HG03039 (cell line): ENCODE measurements at regions not wholly inside any gene's neighbourhood (a gene's known extent, or its start where the extent isn't known, plus 50 kb on each side); places are given as distances from the start of the nearest gene placed in this dataset.

ENCODE experiments used
- ATAC-seq: cut with Tn5 transposase; IDR thresholded peaks from one replicate; pipeline ENCODE4 v1.9.1; 2021; ENCODE audit warnings: mild to moderate bottlenecking, moderate library complexity; ENCODE audit not compliant: unreplicated experiment

- ATAC-seq = no peak
These were observed 241.2 kb upstream of the GSE1 start for GRCh38 chr16:85371948-85372347.

GRCh38 chr16:85372627-85373372 lies 240.3 kb upstream of the GSE1 start:
- no peak for ATAC-seq

GRCh38 chr16:85373741-85374570 lies 239.2 kb upstream of the GSE1 start:
- no peak for ATAC-seq

- no peak for ATAC-seq
These were observed 238.6 kb upstream of the GSE1 start for GRCh38 chr16:85374571-85374872.

- ATAC-seq = no peak
These were observed 237.8 kb upstream of the GSE1 start for GRCh38 chr16:85375282-85375681.

- no peak for ATAC-seq
These were observed 236.6 kb upstream of the GSE1 start for GRCh38 chr16:85376292-85377095.

DNA sequence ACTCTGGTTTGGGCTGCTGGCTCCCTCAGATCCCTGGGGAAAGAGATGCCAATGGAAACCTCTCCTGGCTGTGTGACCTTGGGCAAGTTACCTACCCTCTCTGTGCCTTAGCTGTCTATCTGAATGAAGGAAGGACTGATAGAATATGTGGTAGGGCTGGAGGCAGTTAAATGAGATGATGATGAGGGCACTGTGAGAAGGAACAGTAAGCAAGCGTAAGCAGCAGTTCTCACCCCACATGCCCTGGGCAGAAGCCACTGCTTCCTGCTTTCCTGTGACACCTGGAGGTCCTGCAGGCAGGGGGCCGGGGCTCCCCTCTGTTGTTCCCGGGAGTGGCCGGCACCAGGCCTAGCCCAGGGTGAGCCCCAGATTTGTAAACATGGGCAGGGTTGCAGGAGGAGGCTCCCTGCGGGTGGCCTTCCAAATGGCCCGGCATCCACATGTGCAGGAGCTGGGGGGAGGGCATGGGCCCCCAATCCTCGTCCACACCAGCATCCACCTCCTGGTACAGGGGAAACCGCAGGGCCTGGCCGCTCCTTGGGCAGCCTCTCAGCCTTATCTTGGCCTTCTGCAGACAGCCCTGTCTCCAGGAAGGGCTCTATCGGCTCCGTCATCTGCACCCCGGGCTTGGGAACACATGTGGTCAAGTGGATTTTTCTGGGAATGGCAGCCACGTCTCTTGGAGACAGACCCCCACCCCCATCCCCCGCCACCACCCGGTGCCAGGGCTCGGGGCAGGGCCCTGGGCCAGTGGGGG lies 235.6 kb upstream of the GSE1 start:
- ATAC-seq = no peak

GRCh38 chr16:85378145-85379040 lies 234.7 kb upstream of the GSE1 start:
- no peak for ATAC-seq

DNA sequence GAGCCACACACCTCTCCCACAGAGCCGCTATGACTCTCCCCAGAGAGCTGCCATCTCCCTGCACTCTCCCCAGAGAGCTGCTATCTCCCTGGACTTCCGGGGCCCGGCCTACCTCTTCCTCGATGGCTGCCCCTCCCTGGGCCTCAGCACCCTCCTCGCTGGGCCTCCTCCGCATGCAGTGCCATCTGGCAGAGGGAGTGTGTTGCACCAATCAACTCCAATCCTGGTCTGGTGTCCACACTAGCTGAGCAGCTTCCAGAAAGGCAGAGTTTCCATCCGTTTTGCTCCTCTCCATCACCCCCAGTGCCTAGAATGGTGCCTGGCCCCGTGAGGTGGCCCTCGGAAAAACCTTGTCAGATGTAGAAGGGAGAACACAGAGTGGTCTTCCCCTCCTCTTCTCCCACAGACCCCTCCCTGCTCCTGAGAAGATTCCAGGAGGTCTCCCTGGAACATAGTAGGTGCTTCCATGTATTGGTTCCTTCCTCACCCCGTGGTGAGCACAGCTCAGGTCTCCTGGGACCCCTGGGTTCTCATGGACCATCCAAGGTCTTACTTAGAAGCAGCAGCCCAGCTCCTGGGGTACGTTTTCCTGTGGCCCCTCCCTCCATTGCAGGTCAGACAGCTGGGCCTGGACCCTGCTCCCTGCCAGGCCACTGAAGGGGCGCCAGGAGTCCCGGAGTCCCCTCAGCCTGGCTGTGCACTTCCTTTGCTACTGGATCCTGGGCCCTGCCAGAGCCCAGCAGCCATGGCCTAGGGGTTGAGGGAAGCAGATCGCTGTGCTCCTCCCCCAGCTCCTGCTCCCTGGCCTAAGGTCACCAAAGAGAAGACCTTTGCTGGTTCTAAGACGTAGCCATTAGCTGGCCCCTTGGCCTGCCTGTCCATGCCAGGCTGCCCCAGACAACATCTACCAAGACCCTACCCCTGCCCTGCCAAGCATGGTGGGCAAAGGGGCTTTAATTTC lies 233.8 kb upstream of the GSE1 start:
- no peak for ATAC-seq

- ATAC-seq = no peak
These were observed 233.1 kb upstream of the GSE1 start for GRCh38 chr16:85380002-85380395.

GRCh38 chr16:85380905-85381737 lies 232.0 kb upstream of the GSE1 start:
- ATAC-seq = no peak

GRCh38 chr16:85381738-85382592 lies 231.2 kb upstream of the GSE1 start:
- ATAC-seq = no peak

DNA sequence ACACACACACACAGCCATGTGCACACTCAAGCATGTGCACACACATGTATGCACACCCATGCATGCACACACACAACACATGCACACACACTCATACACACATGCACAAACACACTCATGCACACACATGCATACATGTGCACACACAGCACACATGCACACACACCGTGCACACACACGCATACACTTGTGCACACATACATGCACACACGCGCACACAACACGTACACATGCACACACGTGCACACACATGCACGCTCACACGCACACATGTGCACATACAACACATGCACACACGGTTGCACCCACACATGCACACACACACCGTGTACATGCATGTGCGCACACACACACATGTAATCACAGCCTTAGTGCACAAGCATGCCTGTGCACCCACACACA lies 230.4 kb upstream of the GSE1 start:
- ATAC-seq = no peak

GRCh38 chr16:85383836-85384832 lies 229.0 kb upstream of the GSE1 start:
- ATAC-seq = no peak

- no peak for ATAC-seq
These were observed 228.2 kb upstream of the GSE1 start for GRCh38 chr16:85384833-85385462.
